Duodenal mucosa (tissue), 2 donors: ENCODE measurements at regions not wholly inside any gene's neighbourhood (a gene's known extent, or its start where the extent isn't known, plus 50 kb on each side); places are given as distances from the start of the nearest gene placed in this dataset.
"Not testable (repeated sequence)": the region's sequence is repeated elsewhere in the genome, so short reads cannot be mapped to it uniquely, and the experiment has no call there.

ENCODE experiments used
- H3K27ac ChIP-seq: one replicate; pipeline ENCODE4 v1.7.0; 2013; ENCODE audit warnings: low read depth, low read length
- H3K27me3 ChIP-seq, 2 donors: one replicate each; pipeline ENCODE4 v1.7.0; 2013; ENCODE audit warnings: low read length in 2 of 2, control low read depth in 1 of 2; ENCODE audit not compliant: insufficient read depth in 2 of 2, control insufficient read depth in 1 of 2
- H3K36me3 ChIP-seq, 2 donors: one replicate each; pipeline ENCODE4 v1.7.0; 2013; ENCODE audit warnings: low read length in 2 of 2, control low read depth in 1 of 2; ENCODE audit not compliant: insufficient read depth in 2 of 2, control insufficient read depth in 1 of 2
- H3K4me1 ChIP-seq, 2 donors: one replicate each; pipeline ENCODE4 v1.7.0; 2013; ENCODE audit warnings: low read length in 2 of 2, control low read depth in 1 of 2; ENCODE audit not compliant: insufficient read depth in 2 of 2, control insufficient read depth in 1 of 2
- H3K4me3 ChIP-seq, 2 donors: one replicate each; pipeline ENCODE4 v1.7.0; 2013; ENCODE audit warnings: low read length in 2 of 2, low read depth in 1 of 2
- H3K9ac ChIP-seq, 2 donors: one replicate each; pipeline ENCODE4 v1.7.0; 2013; ENCODE audit warnings: low read length in 2 of 2, low read depth in 1 of 2
- H3K9me3 ChIP-seq, 2 donors: one replicate each; pipeline ENCODE4 v1.7.0; 2013; ENCODE audit warnings: low read length in 2 of 2, control low read depth in 1 of 2; ENCODE audit not compliant: control insufficient read depth in 1 of 2

DNA sequence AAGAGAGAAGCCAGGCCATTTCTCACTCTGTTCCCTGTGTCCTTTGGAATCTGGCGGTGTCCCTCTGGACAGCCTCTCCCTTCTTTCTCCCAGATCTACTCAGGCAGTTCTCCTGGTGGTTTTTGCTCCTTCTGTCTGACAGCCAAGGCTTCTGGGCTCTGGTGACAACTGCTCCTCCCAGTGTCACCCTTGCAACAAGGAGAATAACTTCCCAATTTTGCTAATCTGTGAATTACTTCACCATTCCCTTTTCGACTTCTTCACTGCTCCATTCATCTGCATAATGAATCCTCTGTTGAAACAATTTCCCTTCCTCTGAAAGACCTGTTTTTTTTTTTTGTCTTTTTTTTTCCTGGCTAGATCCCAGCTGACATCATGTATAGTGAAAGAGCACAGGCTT is 56.3 kb upstream of the PDE3B start:
- no peaks in the 10 kb centered on the region for H3K36me3 ChIP-seq
- peaks cover 18 to 34% of the 10 kb centered on the region in 2 donors for H3K4me1 ChIP-seq
- no peak overlapping the region for H3K27ac ChIP-seq
- H3K4me3 ChIP-seq: no peak overlapping the region
- H3K9me3 ChIP-seq: no peaks in the 10 kb centered on the region
- no peaks in the 10 kb centered on the region for H3K27me3 ChIP-seq
- H3K9ac ChIP-seq: no peak overlapping the region

DNA sequence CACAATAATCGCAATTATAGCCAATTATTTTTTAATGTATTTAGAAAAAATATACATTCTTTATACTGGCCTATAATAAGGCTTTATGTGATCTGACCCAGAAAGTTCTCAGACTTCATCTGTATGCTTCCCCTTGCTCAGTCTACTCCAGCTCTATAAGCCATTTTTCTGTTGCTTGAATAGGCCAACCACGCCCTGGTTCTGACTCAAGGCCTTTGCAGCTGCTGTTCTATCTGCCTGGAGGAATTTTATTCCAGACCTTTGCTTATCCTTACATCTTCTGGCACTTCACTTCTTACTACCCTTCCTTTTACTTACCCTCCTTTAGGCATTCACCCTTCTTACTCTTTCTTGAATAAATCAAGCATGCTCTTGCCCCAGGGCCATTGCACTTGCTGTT is 54.9 kb upstream of the PDE3B start:
- peaks cover 10 to 23% of the 10 kb centered on the region in 2 donors for H3K4me1 ChIP-seq
- H3K27ac ChIP-seq: no peak overlapping the region
- H3K9me3 ChIP-seq: no peaks in the 10 kb centered on the region
- H3K36me3 ChIP-seq: no peaks in the 10 kb centered on the region
- H3K27me3 ChIP-seq: no peaks in the 10 kb centered on the region
- H3K9ac ChIP-seq: no peak overlapping the region
- no peak overlapping the region for H3K4me3 ChIP-seq

DNA sequence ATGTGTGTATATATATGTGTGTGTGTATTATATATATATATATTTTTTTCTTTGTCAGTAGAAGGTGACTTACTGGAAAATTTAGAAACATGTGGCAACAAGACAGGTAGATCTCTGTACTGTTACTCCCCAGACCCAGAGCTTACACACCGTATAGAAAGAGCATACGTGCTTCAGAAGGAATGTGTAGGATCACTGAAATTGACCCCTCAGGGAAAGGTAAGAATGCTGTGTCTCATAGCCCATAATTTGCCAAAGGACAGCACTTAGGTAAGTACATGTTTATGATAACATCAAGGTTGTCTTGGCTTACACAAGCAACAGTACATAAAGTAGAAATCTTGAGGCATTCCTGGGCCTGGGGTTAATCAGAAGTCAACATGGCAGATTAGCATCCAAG is 54.2 kb upstream of the PDE3B start:
- Histone ChIP-seq H3K27me3 (no peaks in the 10 kb centered on the region), H3K27ac (no peak overlapping the region), H3K9me3 (no peaks in the 10 kb centered on the region), H3K4me1 (peaks cover 4 to 16% of the 10 kb centered on the region in 2 donors), H3K4me3 (no peak overlapping the region), H3K36me3 (no peaks in the 10 kb centered on the region), H3K9ac (no peak overlapping the region)

DNA sequence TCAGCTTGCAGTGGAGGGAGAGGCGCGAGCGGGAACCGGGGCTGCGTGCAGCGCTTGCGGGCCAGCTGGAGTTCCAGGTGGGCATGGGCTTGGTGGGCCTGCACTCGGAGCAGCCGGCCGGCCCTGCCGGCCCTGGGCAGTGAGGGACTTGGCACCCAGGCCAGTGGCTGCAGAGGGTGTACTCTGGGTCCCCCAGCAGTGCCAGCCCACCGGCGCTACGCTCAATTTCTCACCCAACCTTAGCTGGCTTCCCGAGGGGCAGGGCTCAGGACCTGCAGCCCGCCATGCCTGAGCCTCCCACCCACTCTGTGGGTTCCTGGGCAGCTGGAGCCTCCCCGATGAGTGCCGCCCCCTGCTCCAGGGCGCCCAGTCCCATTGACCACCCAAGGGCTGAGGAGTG is 52.6 kb upstream of the PDE3B start:
- not testable (repeated sequence) for H3K9ac ChIP-seq, H3K4me3 ChIP-seq, H3K9me3 ChIP-seq, H3K27ac ChIP-seq, H3K27me3 ChIP-seq, H3K36me3 ChIP-seq, H3K4me1 ChIP-seq

DNA sequence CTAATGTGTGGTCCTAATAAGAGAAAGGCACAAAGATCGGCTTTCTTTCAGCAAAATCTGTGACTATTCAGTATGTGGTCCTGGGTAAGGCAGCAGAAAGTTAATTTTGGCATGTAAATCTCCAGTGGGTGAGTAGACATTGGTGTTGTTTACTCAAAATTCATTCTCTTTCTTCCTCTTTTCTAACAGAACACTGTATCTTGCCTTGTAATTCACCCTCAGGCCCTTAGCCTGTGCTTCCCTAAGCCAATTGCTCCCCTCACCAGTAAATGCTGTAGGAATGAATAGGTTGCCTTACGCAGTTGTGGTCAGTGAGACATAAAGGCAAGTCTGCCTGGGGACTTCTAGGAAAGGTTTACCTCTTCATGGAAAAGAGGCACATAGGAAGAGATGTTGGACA is 49.9 kb upstream of the PDE3B start:
- no peak overlapping the region for H3K27ac ChIP-seq
- no peak overlapping the region for H3K9ac ChIP-seq
- no peak overlapping the region for H3K4me3 ChIP-seq
- H3K36me3 ChIP-seq: no peaks in the 10 kb centered on the region
- H3K27me3 ChIP-seq: no peaks in the 10 kb centered on the region
- no peaks in the 10 kb centered on the region for H3K4me1 ChIP-seq
- no peaks in the 10 kb centered on the region for H3K9me3 ChIP-seq
